Body of pancreas (tissue), 4 donors: ENCODE measurements at regions not wholly inside any gene's neighbourhood (a gene's known extent, or its start where the extent isn't known, plus 50 kb on each side); places are given as distances from the start of the nearest gene placed in this dataset.

ENCODE experiments used
- ATAC-seq: fragments of 150-250 bp; one replicate; pipeline ENCODE4 v1.9.1; 2016
- DNase-seq, 4 donors: peaks; one replicate each; pipeline ENCODE4 v3.0.0-alpha.2; 2019
- H3K27ac ChIP-seq, 4 donors: fragments of 200-600 bp; sonication (generic); 1 replicate in 3 of 4; 2 replicates in 1 of 4; pipeline versions ENCODE4 v1.5.1 to v1.6.1; 2016 to 2019; ENCODE audit warnings: mild to moderate bottlenecking in 1 of 4, mixed read lengths in 1 of 4, moderate library complexity in 1 of 4
- H3K27me3 ChIP-seq, 2 donors: fragments of 200-600 bp; sonication (generic); one replicate each; pipeline ENCODE4 v1.6.0; 2016; ENCODE audit warnings: mild to moderate bottlenecking in 1 of 2
- H3K36me3 ChIP-seq, 2 donors: fragments of 200-600 bp; sonication (generic); replicated peaks in 1 of 2; 2 replicates each; pipeline ENCODE4 v1.5.1; 2016; ENCODE audit warnings: low read depth in 2 of 2; ENCODE audit not compliant: insufficient read depth in 1 of 2
- H3K4me1 ChIP-seq: fragments of 200-600 bp; sonication (generic); one replicate; pipeline ENCODE4 v1.6.0; 2016
- H3K4me3 ChIP-seq, 2 donors: fragments of 200-600 bp; sonication (generic); 1 replicate in 1 of 2; 2 replicates in 1 of 2; pipeline ENCODE4 v1.5.1; 2016 to 2019
- H3K9me3 ChIP-seq, 3 donors: fragments of 200-600 bp; sonication (generic); 1 replicate in 2 of 3; 2 replicates in 1 of 3; pipeline ENCODE4 v1.5.1; 2016
- CTCF ChIP-seq, 7 experiments: fragments of 450-650 bp in 4 of 7; fragments of 200-600 bp in 3 of 7; sonication (generic) in 3 of 7; IDR thresholded peaks; one replicate each; pipeline ENCODE4 v1.5.1; 2016 to 2019; ENCODE audit warnings: antibody characterized with exemption in 7 of 7
- POLR2A ChIP-seq, 3 donors: fragments of 450-650 bp; IDR thresholded peaks; one replicate each; pipeline ENCODE4 v1.6.1; 2016; ENCODE audit warnings: antibody characterized with exemption in 3 of 3, mild to moderate bottlenecking in 2 of 3
- WGBS, 2 donors: methylation state at CpG; one replicate each; pipeline ENCODE4 v1.1.5; 2017; 5-methylcytosine and 5-hydroxymethylcytosine counted together
- intact Hi-C: fragments of 100-400 bp; cut with DNase I; formaldehyde crosslinking; loops from one replicate; pipeline ENCODE4 v1.15.1; 2023

DNA sequence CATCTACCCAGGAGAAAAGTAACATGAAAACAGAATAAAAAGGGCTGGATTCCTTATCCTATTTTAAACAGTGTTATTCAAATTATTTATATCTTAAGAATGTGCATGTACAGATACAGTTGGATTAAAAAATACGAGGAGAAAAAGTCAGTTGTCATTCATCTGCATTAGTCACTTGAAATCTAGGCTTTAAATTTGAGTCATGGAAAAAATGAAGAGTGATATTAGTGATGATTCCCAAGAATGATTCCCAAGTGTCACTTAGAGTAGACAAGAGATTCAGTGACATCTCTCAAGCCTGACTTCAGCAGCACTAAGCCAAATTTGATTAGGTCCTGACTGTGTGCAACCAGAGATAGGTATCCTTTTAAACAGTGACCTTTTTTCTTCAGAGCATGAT, 394.2 kb downstream of the IRS1 start:
- ATAC-seq = no peak
- H3K4me1 ChIP-seq = no peaks in the 10 kb centered on the region
- H3K4me3 ChIP-seq = no peak overlapping the region
- no peak for DNase-seq
- TF ChIP-seq POLR2A (IDR thresholded peaks at IDR 0.05) (no peak), CTCF (IDR thresholded peaks at IDR 0.05) (no peak)
- H3K27me3 ChIP-seq = no peaks in the 10 kb centered on the region
- no peaks in the 10 kb centered on the region for H3K9me3 ChIP-seq
- WGBS, 2 donors = 24 to 49% methylated on average over 1 of the region's 1 CpG
- no peaks in the 10 kb centered on the region for H3K36me3 ChIP-seq
- intact Hi-C loops = no loop called here
- H3K27ac ChIP-seq = no peak overlapping the region

DNA sequence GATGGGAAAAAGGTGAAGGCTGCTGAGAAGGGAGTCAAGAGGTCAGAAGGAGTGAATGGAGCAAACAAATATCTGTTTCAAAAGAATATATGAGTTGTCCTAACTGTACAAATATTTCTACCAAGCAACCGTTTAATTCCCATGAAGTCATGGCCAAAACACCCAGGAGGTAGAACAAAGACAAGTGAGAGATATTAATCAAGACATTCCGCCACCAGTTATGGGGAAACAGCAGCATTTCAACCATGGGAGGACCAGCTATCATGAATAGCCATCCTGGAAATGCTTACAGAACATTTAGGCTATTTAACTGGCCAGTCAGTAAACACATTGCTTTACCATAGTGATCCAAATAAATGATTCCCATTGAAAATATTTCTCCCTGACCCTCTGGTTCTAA, 396.3 kb downstream of the IRS1 start:
- Histone ChIP-seq H3K4me3 (no peak overlapping the region), H3K4me1 (no peaks in the 10 kb centered on the region), H3K36me3 (no peaks in the 10 kb centered on the region), H3K9me3 (no peaks in the 10 kb centered on the region), H3K27me3 (no peaks in the 10 kb centered on the region), H3K27ac (peak overlapping the region in 3 of 4 donors; percentile 31 to 46 (median 42))
- intact Hi-C loops = no loop called here
- ATAC-seq (peak; percentile 92), DNase-seq (peak in 1 of 4 donors; percentile 36)
- TF ChIP-seq CTCF (IDR thresholded peaks at IDR 0.05) (no peak), POLR2A (IDR thresholded peaks at IDR 0.05) (no peak)
- WGBS, 2 donors = 30 to 37% methylated on average over 2 of the region's 2 CpGs

DNA sequence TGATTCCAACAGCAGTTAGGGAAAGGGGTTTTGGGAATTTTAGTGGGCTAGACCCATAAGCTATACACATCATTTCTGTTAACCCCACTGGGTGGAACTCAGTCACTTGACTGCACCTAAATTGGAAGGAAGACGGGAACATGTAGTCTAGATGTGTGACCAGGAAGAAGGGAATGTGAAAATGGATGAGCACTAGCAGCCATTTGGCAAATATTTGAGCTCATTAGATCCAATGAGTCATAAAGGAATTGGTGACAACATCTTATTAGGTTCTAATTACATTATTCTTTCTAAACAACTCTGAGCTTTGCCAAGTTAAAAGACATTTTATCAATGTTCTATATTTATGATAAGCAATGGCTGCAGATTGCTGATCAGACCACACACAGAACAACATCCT, 400.6 kb downstream of the IRS1 start:
- ATAC-seq (no peak), DNase-seq (no peak)
- Histone ChIP-seq H3K27ac (no peak overlapping the region), H3K27me3 (no peaks in the 10 kb centered on the region), H3K4me3 (no peak overlapping the region), H3K36me3 (no peaks in the 10 kb centered on the region), H3K9me3 (no peaks in the 10 kb centered on the region), H3K4me1 (no peaks in the 10 kb centered on the region)
- WGBS, 2 donors = 85 to 100% methylated on average over 1 of the region's 1 CpG
- intact Hi-C loops = no loop called here
- TF ChIP-seq CTCF (IDR thresholded peaks at IDR 0.05) (no peak), POLR2A (IDR thresholded peaks at IDR 0.05) (no peak)

GRCh38 chr2:226398580-226398979, 401.0 kb downstream of the IRS1 start:
- Histone ChIP-seq H3K36me3 (no peaks in the 10 kb centered on the region), H3K9me3 (no peaks in the 10 kb centered on the region), H3K27me3 (no peaks in the 10 kb centered on the region), H3K4me3 (no peak overlapping the region), H3K27ac (no peak overlapping the region), H3K4me1 (no peaks in the 10 kb centered on the region)
- no peak for TF ChIP-seq POLR2A (IDR thresholded peaks at IDR 0.05)
- TF ChIP-seq CTCF (IDR thresholded peaks at IDR 0.05) = no peak
- DNase-seq (no peak), ATAC-seq (no peak)
- 96 to 100% methylated on average over 1 of the region's 1 CpG for WGBS, 2 donors
- intact Hi-C loops = no loop called here

GRCh38 chr2:226396541-226396940, 403.1 kb downstream of the IRS1 start:
- ATAC-seq = no peak
- no peaks in the 10 kb centered on the region for H3K27me3 ChIP-seq
- intact Hi-C loops = no loop called here

More at GRCh38 chr2:226396541-226396940, 403.1 kb downstream of the IRS1 start:
- WGBS, 2 donors = 71 to 91% methylated on average over 2 of the region's 2 CpGs
- H3K27ac ChIP-seq = no peak overlapping the region
- H3K9me3 ChIP-seq = no peaks in the 10 kb centered on the region
- TF ChIP-seq CTCF (IDR thresholded peaks at IDR 0.05) = no peak
- TF ChIP-seq POLR2A (IDR thresholded peaks at IDR 0.05) = no peak
- H3K4me3 ChIP-seq = no peak overlapping the region
- no peaks in the 10 kb centered on the region for H3K36me3 ChIP-seq
- no peak for DNase-seq
- no peaks in the 10 kb centered on the region for H3K4me1 ChIP-seq
